Tibial nerve (tissue), 4 donors: ENCODE measurements at regions not wholly inside any gene's neighbourhood (a gene's known extent, or its start where the extent isn't known, plus 50 kb on each side); places are given as distances from the start of the nearest gene placed in this dataset.

Source experiments
- EP300 ChIP-seq, 2 donors: sonication (generic); formaldehyde crosslinking; IDR thresholded peaks; one replicate each; pipeline ENCODE4 v1.6.1; 2017; ENCODE audit warnings: antibody characterized with exemption in 2 of 2, mild to moderate bottlenecking in 1 of 2
- POLR2A ChIP-seq, 2 donors: fragments of 450-650 bp; IDR thresholded peaks; one replicate each; pipeline ENCODE4 v1.6.1; 2017; ENCODE audit warnings: antibody characterized with exemption in 2 of 2, mild to moderate bottlenecking in 2 of 2, moderate library complexity in 2 of 2
- TF ChIP-seq, protein P1 (sequence below), 5 experiments: fragments of 200-600 bp in 3 of 5; fragments of 450-650 bp in 2 of 5; sonication (generic) in 3 of 5; IDR thresholded peaks; one replicate each; pipeline ENCODE4 v1.5.1; 2016 to 2019; ENCODE audit warnings: antibody characterized with exemption in 5 of 5, mild to moderate bottlenecking in 3 of 5, moderate library complexity in 2 of 5

- TF ChIP-seq, protein P1, sequence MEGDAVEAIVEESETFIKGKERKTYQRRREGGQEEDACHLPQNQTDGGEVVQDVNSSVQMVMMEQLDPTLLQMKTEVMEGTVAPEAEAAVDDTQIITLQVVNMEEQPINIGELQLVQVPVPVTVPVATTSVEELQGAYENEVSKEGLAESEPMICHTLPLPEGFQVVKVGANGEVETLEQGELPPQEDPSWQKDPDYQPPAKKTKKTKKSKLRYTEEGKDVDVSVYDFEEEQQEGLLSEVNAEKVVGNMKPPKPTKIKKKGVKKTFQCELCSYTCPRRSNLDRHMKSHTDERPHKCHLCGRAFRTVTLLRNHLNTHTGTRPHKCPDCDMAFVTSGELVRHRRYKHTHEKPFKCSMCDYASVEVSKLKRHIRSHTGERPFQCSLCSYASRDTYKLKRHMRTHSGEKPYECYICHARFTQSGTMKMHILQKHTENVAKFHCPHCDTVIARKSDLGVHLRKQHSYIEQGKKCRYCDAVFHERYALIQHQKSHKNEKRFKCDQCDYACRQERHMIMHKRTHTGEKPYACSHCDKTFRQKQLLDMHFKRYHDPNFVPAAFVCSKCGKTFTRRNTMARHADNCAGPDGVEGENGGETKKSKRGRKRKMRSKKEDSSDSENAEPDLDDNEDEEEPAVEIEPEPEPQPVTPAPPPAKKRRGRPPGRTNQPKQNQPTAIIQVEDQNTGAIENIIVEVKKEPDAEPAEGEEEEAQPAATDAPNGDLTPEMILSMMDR (IDR thresholded peaks at IDR 0.05) = no peak
- TF ChIP-seq EP300 (IDR thresholded peaks at IDR 0.05) (no peak), POLR2A (IDR thresholded peaks at IDR 0.05) (no peak)
Measured at GRCh38 chr1:221251580-221251979, 372.3 kb downstream of the HLX start.
